Mesendoderm (in vitro differentiated cells): ENCODE measurements at regions not wholly inside any gene's neighbourhood (a gene's known extent, or its start where the extent isn't known, plus 50 kb on each side); places are given as distances from the start of the nearest gene placed in this dataset.

ENCODE experiments used
- DNase-seq: peaks from one replicate; pipeline ENCODE4 v3.0.0; 2013
- H2AK5ac ChIP-seq: 2 replicates; pipeline ENCODE4 v1.6.1; 2013; ENCODE audit warnings: low read length, inconsistent platforms
- H2BK120ac ChIP-seq: 2 replicates; pipeline ENCODE4 v1.6.1; 2013; ENCODE audit warnings: low read depth, mild to moderate bottlenecking, low read length, moderate library complexity, mixed read lengths
- H2BK15ac ChIP-seq: replicated peaks from 2 replicates; pipeline ENCODE4 v1.6.1; 2013; ENCODE audit warnings: low read depth, mild to moderate bottlenecking, moderate library complexity
- H2BK5ac ChIP-seq: 2 replicates; pipeline ENCODE4 v1.6.1; 2013; ENCODE audit warnings: low read length, inconsistent platforms
- H3K18ac ChIP-seq: 2 replicates; pipeline ENCODE4 v1.6.1; 2013; ENCODE audit warnings: mild to moderate bottlenecking, low read length, mixed read lengths
- H3K23ac ChIP-seq: one replicate; pipeline ENCODE4 v1.6.1; 2013; ENCODE audit warnings: low read length
- H3K27ac ChIP-seq: 2 replicates; pipeline ENCODE4 v1.5.1; 2013; ENCODE audit warnings: low read depth, mild to moderate bottlenecking, inconsistent platforms, low read length, moderate library complexity
- H3K27me3 ChIP-seq: 2 replicates; pipeline ENCODE4 v1.6.1; 2013; ENCODE audit warnings: low read length, control low read depth, mild to moderate bottlenecking, inconsistent platforms; ENCODE audit not compliant: insufficient read depth, poor library complexity
- H3K36me3 ChIP-seq: 2 replicates; pipeline ENCODE4 v1.6.1; 2013; ENCODE audit warnings: low read length, inconsistent platforms; ENCODE audit not compliant: control insufficient read depth, insufficient read depth
- H3K4ac ChIP-seq: one replicate; pipeline ENCODE4 v1.6.1; 2013; ENCODE audit warnings: low read depth, mild to moderate bottlenecking, low read length, moderate library complexity
- H3K4me1 ChIP-seq: 2 replicates; pipeline ENCODE4 v1.6.1; 2013; ENCODE audit warnings: low read depth, low read length, inconsistent platforms; ENCODE audit not compliant: control insufficient read depth
- H3K4me2 ChIP-seq: 2 replicates; pipeline ENCODE4 v1.6.1; 2013; ENCODE audit warnings: low read length
- H3K4me3 ChIP-seq: 2 replicates; pipeline ENCODE4 v1.5.1; 2013; ENCODE audit warnings: mild to moderate bottlenecking, low read length
- H3K56ac ChIP-seq: one replicate; pipeline ENCODE4 v1.6.1; 2013; ENCODE audit warnings: low read length
- H3K79me1 ChIP-seq: 2 replicates; pipeline ENCODE4 v1.6.1; 2013; ENCODE audit warnings: low read length, inconsistent platforms
- H3K79me2 ChIP-seq: 2 replicates; pipeline ENCODE4 v1.6.1; 2013; ENCODE audit warnings: mild to moderate bottlenecking, low read length; ENCODE audit not compliant: control insufficient read depth, insufficient read depth
- H3K9ac ChIP-seq: 2 replicates; pipeline ENCODE4 v1.6.1; 2013; ENCODE audit warnings: low read length, inconsistent platforms
- H4K5ac ChIP-seq: one replicate; pipeline ENCODE4 v1.6.1; 2013; ENCODE audit warnings: low read length
- H4K8ac ChIP-seq: one replicate; pipeline ENCODE4 v1.6.1; 2013; ENCODE audit warnings: low read depth, mild to moderate bottlenecking, control low read depth, low read length, moderate library complexity
- WGBS: extraction: QIAGEN DNeasy Blood & Tissue Kit; methylation state at CpG from one replicate; pipeline ENCODE4 v1.1.7; 2013; ENCODE audit warnings: low lambda C conversion rate, missing lambda C conversion rate; ENCODE audit not compliant: insufficient coverage; ENCODE audit errors: extremely low coverage; 5-methylcytosine and 5-hydroxymethylcytosine counted together

DNA sequence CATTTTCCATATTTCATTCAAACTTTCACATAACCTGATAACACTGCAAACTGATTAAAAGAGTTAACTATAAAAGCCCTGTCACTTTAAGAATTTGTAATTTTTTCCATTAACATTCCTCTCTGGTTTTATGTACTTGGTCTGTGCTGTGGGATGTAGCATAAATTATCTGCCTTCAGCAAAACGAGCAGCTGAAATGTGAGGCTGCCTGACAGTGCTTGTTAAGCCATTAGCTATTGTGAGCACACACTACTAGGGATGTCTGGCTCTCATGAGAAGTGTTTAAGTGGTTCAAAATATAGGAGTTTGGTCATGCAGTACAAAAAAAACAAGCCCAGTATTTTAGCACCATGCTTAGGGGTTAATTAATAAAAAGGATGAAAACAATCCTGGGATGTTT, 63.0 kb downstream of the HOXA1 start:
- DNase-seq, result no peak

DNA sequence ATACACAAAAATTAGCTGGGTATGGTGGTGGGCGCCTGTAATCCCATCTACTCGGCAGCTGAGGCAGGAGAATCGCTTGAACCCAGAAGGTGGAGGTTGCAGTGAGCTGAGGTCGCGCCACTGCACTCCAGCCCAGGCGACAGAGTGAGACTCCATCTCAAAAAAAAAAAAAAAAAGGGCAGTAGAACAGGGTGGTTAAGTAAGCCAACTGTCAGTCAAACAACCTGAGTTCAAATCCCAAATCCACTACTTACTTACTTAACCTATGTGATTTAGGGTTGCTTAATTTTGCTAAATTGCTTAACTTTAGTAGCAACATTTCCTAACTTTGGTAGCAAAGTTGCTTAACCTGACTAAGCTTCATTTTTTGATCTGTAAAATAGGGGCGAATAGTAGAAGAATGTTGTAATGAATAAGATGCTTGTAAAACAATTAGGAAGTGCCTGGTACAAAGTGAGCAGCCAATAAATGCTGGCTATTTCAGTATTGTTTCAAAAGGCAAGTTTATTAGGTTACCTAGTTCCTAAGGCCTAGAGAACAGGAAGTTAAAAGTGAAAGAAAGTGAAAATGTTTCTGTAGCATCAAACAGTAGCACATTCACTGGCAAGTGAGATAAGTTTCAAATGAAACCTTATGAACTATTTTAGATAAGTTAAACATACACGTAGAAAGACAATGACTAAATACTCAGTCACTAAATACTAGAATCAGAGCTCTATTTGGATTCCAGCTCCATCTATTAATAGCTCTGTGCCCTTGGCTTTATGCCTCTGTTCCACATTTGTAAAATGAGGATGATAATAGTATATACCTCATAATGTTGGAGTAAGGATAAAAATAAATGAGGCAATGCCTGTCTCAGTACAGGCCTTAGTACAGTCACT, 64.3 kb downstream of the HOXA1 start:
- no peak overlapping the region for H3K9ac ChIP-seq
- no peak overlapping the region for H3K56ac ChIP-seq
- no peak overlapping the region for H3K4me3 ChIP-seq
- no peak overlapping the region for H4K8ac ChIP-seq
- no peaks in the 10 kb centered on the region for H3K27me3 ChIP-seq
- H2BK5ac ChIP-seq, result no peak overlapping the region
- H3K79me2 ChIP-seq, result no peaks in the 10 kb centered on the region
- no peaks in the 10 kb centered on the region for H3K36me3 ChIP-seq
- no peak overlapping the region for H3K4me2 ChIP-seq
- H2BK120ac ChIP-seq, result no peak overlapping the region
- H2BK15ac ChIP-seq, result no peak overlapping the region
- no peak overlapping the region for H3K4ac ChIP-seq
- DNase-seq, result no peak
- no peaks in the 10 kb centered on the region for H3K4me1 ChIP-seq
- H3K79me1 ChIP-seq, result no peaks in the 10 kb centered on the region
- no peak overlapping the region for H3K18ac ChIP-seq
- H3K27ac ChIP-seq, result no peak overlapping the region
- no peak overlapping the region for H2AK5ac ChIP-seq
- H3K23ac ChIP-seq, result no peak overlapping the region
- H4K5ac ChIP-seq, result no peak overlapping the region
- no CpG with 5 or more reads among the region's 8 CpGs for WGBS

More for the DNA sequence above, 63.0 kb downstream of the HOXA1 start:
- Histone ChIP-seq H3K79me1 (no peaks in the 10 kb centered on the region), H3K23ac (no peak overlapping the region), H2BK120ac (no peak overlapping the region), H3K27ac (no peak overlapping the region), H3K9ac (no peak overlapping the region), H3K27me3 (no peaks in the 10 kb centered on the region), H3K56ac (no peak overlapping the region), H3K4me2 (no peak overlapping the region), H3K4me1 (no peaks in the 10 kb centered on the region), H2AK5ac (no peak overlapping the region), H2BK15ac (no peak overlapping the region), H3K4ac (no peak overlapping the region), H2BK5ac (no peak overlapping the region), H3K36me3 (no peaks in the 10 kb centered on the region), H3K4me3 (no peak overlapping the region), H3K18ac (no peak overlapping the region), H4K8ac (no peak overlapping the region), H3K79me2 (no peaks in the 10 kb centered on the region), H4K5ac (no peak overlapping the region)
- WGBS, result no CpG with 5 or more reads among the region's 1 CpG

DNA sequence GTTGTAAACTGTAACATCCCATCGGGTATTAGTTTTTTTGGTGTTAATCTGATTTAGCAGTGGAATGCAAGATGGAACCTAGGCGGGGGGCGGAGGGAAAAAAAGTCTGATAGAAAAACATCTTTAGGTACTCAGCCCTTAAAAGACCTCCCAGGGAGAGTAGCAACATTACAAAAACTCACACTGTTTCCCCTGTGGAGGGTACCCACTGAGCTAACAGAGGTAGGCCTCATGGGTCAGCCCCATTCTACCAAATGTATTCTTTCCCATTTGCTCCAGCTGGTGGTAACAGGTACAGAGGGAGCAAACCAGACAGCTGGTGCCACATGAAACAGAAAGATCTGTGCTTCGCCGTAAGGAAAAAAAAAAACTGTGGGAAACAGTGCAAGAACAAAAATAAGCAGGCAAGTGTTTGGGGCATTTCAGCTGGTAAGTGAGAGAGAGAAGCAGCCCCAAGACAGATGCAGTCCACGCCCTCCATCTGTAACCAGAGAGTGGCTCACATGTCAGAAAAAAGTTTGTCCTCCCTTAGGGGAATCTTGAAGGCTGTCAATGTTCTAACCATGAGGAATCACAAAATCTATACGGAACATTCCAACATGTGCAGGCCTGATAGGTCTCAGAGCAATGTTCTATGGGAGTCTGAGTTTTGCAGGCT, 65.3 kb downstream of the HOXA1 start:
- Histone ChIP-seq H3K23ac (no peak overlapping the region), H3K27me3 (no peaks in the 10 kb centered on the region), H3K79me2 (no peaks in the 10 kb centered on the region), H3K9ac (no peak overlapping the region), H3K18ac (no peak overlapping the region), H3K4me3 (no peak overlapping the region), H3K4ac (no peak overlapping the region), H2BK120ac (no peak overlapping the region), H3K4me1 (no peaks in the 10 kb centered on the region), H2BK5ac (no peak overlapping the region), H2AK5ac (no peak overlapping the region), H3K36me3 (no peaks in the 10 kb centered on the region), H3K79me1 (no peaks in the 10 kb centered on the region), H4K8ac (no peak overlapping the region), H2BK15ac (no peak overlapping the region), H3K27ac (no peak overlapping the region), H3K56ac (no peak overlapping the region), H4K5ac (no peak overlapping the region), H3K4me2 (no peak overlapping the region)
- peak; percentile 3 for DNase-seq
- WGBS, result no CpG with 5 or more reads among the region's 7 CpGs

DNA sequence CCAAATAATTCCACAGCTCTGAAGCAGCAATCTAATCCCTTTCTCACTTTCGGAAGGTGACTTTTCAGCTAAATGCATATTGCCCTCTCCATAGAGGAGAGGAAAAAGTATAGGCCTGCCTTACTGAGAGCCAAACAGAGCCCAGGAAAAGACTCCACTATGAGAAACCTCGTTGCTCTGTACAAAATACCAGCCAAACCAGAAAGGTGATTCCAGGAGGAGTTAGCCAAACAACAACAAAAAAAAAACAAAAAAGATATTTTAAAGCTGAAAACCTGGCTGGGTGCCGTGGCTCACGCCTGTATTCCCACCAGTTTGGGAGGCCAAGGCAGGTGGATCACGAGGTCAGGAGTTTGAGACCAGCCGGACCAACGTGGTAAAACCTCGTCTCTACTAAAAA, 70.5 kb downstream of the HOXA1 start:
- Histone ChIP-seq H2BK15ac (no peak overlapping the region), H3K4me1 (no peaks in the 10 kb centered on the region), H3K18ac (no peak overlapping the region), H3K9ac (no peak overlapping the region), H2BK120ac (no peak overlapping the region), H4K5ac (no peak overlapping the region), H4K8ac (no peak overlapping the region), H3K23ac (no peak overlapping the region), H3K36me3 (no peaks in the 10 kb centered on the region), H3K4me3 (no peak overlapping the region), H3K79me2 (no peaks in the 10 kb centered on the region), H3K27me3 (no peaks in the 10 kb centered on the region), H3K79me1 (no peaks in the 10 kb centered on the region), H3K4me2 (no peak overlapping the region), H3K4ac (no peak overlapping the region), H3K56ac (no peak overlapping the region), H2AK5ac (no peak overlapping the region), H3K27ac (no peak overlapping the region), H2BK5ac (no peak overlapping the region)
- WGBS, result no CpG with 5 or more reads among the region's 8 CpGs
- no peak for DNase-seq

DNA sequence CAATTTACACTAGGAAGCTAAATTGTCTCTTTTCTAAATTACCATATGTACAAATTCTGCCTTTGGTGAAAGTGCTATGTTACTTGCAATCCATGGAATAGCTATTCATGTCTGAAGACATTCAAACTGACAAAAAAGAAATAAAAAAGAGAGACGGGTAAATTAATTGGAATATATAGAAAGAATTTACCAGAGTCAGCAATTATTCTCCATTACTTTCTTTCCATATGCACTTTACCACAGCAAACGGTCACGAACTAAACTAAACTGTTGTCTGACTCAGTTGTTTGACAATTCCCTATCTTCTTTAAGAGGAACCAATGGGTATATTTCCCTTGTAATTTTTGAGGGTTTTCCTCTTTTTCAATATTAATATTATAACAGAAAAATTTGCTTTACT, 85.7 kb downstream of the HOXA1 start:
- no peak overlapping the region for H3K23ac ChIP-seq
- H2BK5ac ChIP-seq, result no peak overlapping the region
- no peak overlapping the region for H4K8ac ChIP-seq
- no peak overlapping the region for H3K27ac ChIP-seq
- no peak overlapping the region for H2AK5ac ChIP-seq
- no peak overlapping the region for H3K4me3 ChIP-seq
- no peak overlapping the region for H3K4ac ChIP-seq
- H3K36me3 ChIP-seq, result no peaks in the 10 kb centered on the region
- no peak overlapping the region for H2BK120ac ChIP-seq
- no peak overlapping the region for H2BK15ac ChIP-seq
- no peak overlapping the region for H3K9ac ChIP-seq
- H3K18ac ChIP-seq, result no peak overlapping the region
- no peak overlapping the region for H3K56ac ChIP-seq
- WGBS, result no CpG with 5 or more reads among the region's 3 CpGs
- no peaks in the 10 kb centered on the region for H3K27me3 ChIP-seq
- no peaks in the 10 kb centered on the region for H3K79me1 ChIP-seq
- H3K4me1 ChIP-seq, result no peaks in the 10 kb centered on the region
- H4K5ac ChIP-seq, result no peak overlapping the region
- DNase-seq, result no peak
- H3K79me2 ChIP-seq, result no peaks in the 10 kb centered on the region
- no peak overlapping the region for H3K4me2 ChIP-seq
